ENCODE measurements at regions not wholly inside any gene's neighbourhood (a gene's known extent, or its start where the extent isn't known, plus 50 kb on each side); places are given as distances from the start of the nearest gene placed in this dataset.
A peak's percentile ranks its signal among the peaks of the same experiment; 100 is the strongest.

GRCh38 chr14:40494483-40494882 is 1062.2 kb upstream of the FBXO33 start:
- DNase-seq (ENCODE audit: low spot score) (peak; percentile 26), ATAC-seq (peak; percentile 48; the same call in 2 of the 3 replicates)
- Mint-ChIP-seq H3K27me3 (ENCODE audit: insufficient read depth, low read depth, poor library complexity) (no peaks in the 10 kb centered on the region), H3K4me1 (peaks cover 4% of the 10 kb centered on the region; the same call in 1 of the 3 replicates), H3K4me3 (no peak overlapping the region), H3K36me3 (ENCODE audit: low read depth) (no peaks in the 10 kb centered on the region), H3K27ac (no peak overlapping the region), H3K9me3 (no peaks in the 10 kb centered on the region)
- Histone ChIP-seq H3K4me2 (no peak overlapping the region), H3K9me2 (ENCODE audit: insufficient read depth) (no peaks in the 10 kb centered on the region), H3K4me3 (no peak overlapping the region), H3K27me3 (ENCODE audit: insufficient read depth) (no peaks in the 10 kb centered on the region), H3K36me3 (ENCODE audit: insufficient read depth) (no peaks in the 10 kb centered on the region), H2AFZ (no peak overlapping the region; the same call in 1 of the 2 replicates), H3K4me1 (ENCODE audit: insufficient read depth) (peaks cover 6% of the 10 kb centered on the region; the same call in 1 of the 2 replicates), H3K27ac (ENCODE audit: low read depth) (no peak overlapping the region), H3K79me2 (replicated peaks; ENCODE audit: insufficient read depth) (no peaks in the 10 kb centered on the region), H4K20me1 (replicated peaks; ENCODE audit: insufficient read depth) (no peaks in the 10 kb centered on the region), H3F3A (replicated peaks; ENCODE audit: low read depth) (no peaks in the 10 kb centered on the region)
- TF ChIP-seq CTCF (conservative IDR thresholded peaks at IDR 0.05; ENCODE audit: low read depth in 2 of 2) (peak in 1 of 2 experiments; percentile 62; a peak in 2 of 4 replicates), JUNB (IDR thresholded peaks at IDR 0.05; ENCODE audit: unreplicated experiment) (no peak)

GRCh38 chr14:40487824-40488223 is 1055.6 kb upstream of the FBXO33 start:
- Histone ChIP-seq H4K20me1 (replicated peaks; ENCODE audit: insufficient read depth) (no peaks in the 10 kb centered on the region), H3K4me3 (no peak overlapping the region), H3K4me2 (no peak overlapping the region), H3K4me1 (ENCODE audit: insufficient read depth) (no peaks in the 10 kb centered on the region), H3K79me2 (replicated peaks; ENCODE audit: insufficient read depth) (no peaks in the 10 kb centered on the region), H3K36me3 (ENCODE audit: insufficient read depth) (no peaks in the 10 kb centered on the region), H2AFZ (no peak overlapping the region), H3K9me2 (ENCODE audit: insufficient read depth) (no peaks in the 10 kb centered on the region), H3F3A (replicated peaks; ENCODE audit: low read depth) (no peaks in the 10 kb centered on the region), H3K27me3 (ENCODE audit: insufficient read depth) (no peaks in the 10 kb centered on the region), H3K27ac (ENCODE audit: low read depth) (no peak overlapping the region)
- no peaks in the 10 kb centered on the region for H3K4me1 Mint-ChIP-seq
- TF ChIP-seq JUNB (IDR thresholded peaks at IDR 0.05; ENCODE audit: unreplicated experiment) (no peak), EZH2 (IDR thresholded peaks at IDR 0.05; ENCODE audit: low read depth, unreplicated experiment) (no peak), ZNF331 (CRISPR knock-in tag; IDR thresholded peaks at IDR 0.05; ENCODE audit: low read depth) (no peak), POLR2AphosphoS5 (IDR thresholded peaks at IDR 0.05; ENCODE audit: low read depth) (no peak), EZH2phosphoT487 (IDR thresholded peaks at IDR 0.05; ENCODE audit: unreplicated experiment) (no peak), STAT1 (IDR thresholded peaks at IDR 0.05; ENCODE audit: unreplicated experiment) (no peak), CTCF (conservative IDR thresholded peaks at IDR 0.05; ENCODE audit: low read depth in 2 of 2) (no peak), REST (IDR thresholded peaks at IDR 0.05; ENCODE audit: unreplicated experiment) (no peak), NANOG (IDR thresholded peaks at IDR 0.05; ENCODE audit: borderline replicate concordance) (no peak)
- no peaks in the 10 kb centered on the region for H3K9me3 Mint-ChIP-seq
- DNase-seq (ENCODE audit: low spot score) (no peak), ATAC-seq (no peak)
- no peaks in the 10 kb centered on the region for H3K36me3 Mint-ChIP-seq (ENCODE audit: low read depth)
- H3K4me3 Mint-ChIP-seq: no peak overlapping the region
- no peak overlapping the region for H3K27ac Mint-ChIP-seq
- H3K27me3 Mint-ChIP-seq (ENCODE audit: insufficient read depth, low read depth, poor library complexity): no peaks in the 10 kb centered on the region

Data from GM23338 (cell line).